GM21390 (cell line): ENCODE measurements at regions not wholly inside any gene's neighbourhood (a gene's known extent, or its start where the extent isn't known, plus 50 kb on each side); places are given as distances from the start of the nearest gene placed in this dataset.
"Not testable (repeated sequence)": the region's sequence is repeated elsewhere in the genome, so short reads cannot be mapped to it uniquely, and the experiment has no call there.

ENCODE experiments used
- ATAC-seq: cut with Tn5 transposase; IDR thresholded peaks from one replicate; pipeline ENCODE4 v1.9.1; 2021; ENCODE audit not compliant: unreplicated experiment

DNA sequence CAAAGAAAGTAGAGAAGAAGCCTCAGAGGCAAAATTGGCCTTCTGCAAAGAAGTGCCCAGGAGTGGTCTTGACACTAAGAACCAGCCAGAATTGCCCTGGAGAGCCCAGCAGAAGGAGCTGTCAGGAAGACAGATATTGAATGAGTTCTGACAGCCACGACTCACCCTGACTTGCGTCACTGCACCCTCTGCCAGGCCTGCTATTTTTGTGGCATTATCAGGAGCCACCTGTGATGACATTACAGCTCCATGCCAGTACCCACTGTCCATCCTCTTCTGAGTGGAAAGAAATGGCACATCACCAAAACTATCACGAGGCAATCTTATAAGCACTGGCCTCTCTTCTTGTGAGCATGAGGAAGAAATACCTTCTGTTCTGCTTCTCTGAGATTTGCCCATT lies 67.7 kb downstream of the SMIM20 start:
- no peak for ATAC-seq

DNA sequence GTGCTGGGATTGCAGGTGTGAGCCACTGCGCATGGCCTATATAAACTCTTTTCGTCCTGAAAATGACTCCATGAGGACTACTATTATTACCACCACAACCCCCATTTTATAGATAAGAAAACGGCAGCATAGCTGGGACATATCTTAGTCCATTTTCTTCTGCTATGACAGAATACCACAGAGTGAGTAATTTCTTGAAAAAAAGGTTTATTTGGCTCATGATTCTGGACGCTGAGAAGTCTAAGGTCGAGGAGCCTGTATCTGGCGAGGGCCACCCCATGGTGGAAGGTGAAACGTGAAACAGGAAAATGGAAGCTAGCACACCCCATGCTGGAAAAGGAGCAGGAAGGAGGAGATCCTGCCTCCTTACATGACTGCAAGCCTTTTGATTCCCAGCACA lies 68.9 kb downstream of the SMIM20 start:
- no peak for ATAC-seq

DNA sequence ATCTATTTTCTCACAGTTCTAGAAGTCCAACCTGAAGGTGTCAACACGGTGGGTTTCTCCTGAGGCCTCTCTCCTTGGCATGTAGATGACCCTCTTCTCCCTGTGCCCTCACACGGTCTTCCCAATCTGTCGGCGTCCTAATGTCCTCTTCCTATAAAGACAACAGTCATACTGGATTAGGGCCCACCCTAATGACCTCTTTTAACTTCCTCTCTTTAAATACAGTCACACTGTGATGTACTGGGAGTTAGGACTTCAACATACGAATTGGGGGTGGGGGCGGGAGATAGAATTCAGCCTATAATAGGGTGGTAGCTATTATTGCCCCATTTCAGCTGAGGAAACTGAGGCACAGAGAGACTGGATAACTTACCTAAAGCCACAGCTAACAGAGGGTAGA lies 70.2 kb downstream of the SMIM20 start:
- no peak for ATAC-seq

- no peak for ATAC-seq
Observed at GRCh38 chr4:25984796-25985195, 70.8 kb downstream of the SMIM20 start.

- ATAC-seq, result no peak
Observed at GRCh38 chr4:25986807-25987206, 72.8 kb downstream of the SMIM20 start.

GRCh38 chr4:25991340-25991739 lies 77.3 kb downstream of the SMIM20 start:
- ATAC-seq, result no peak

DNA sequence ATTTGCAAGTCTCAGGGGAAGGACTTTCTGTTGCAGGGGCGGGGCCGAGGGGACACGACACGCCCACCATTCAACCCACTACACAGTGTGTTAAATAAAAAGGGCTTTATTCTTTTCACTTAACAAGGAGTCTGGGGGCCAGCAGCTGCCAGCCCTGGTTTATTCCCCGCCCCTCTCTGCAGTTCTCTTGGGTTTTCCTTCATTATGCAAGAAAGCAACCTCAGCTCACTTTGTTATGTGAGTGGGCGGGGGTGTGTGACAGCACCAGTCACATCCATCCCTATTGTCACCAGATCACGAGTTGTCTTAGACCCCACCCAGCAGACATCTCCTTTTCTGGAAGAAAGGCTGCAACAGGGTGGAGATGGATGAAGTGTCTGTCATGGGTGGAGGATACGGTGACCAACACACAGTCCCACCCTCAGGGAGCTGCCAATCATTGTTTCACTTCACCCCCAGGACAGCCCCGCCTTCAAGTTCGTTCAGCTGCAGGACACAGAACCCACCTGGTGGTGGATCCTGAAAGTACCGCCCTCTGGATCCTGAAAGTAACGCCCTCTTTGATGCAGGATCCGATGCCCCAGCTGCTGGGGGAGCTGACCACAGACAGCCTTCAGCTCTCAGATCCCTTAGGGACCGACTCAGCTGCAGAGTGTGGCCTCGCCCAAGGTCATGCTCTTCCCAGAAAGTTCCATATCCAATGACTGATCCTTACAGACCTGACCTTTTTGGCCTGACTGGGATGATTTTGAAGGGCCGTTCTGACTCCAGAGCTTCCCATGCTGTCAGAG lies 79.6 kb downstream of the SMIM20 start:
- no peak for ATAC-seq

GRCh38 chr4:25994577-25994976 lies 80.6 kb downstream of the SMIM20 start:
- not testable (repeated sequence) for ATAC-seq

DNA sequence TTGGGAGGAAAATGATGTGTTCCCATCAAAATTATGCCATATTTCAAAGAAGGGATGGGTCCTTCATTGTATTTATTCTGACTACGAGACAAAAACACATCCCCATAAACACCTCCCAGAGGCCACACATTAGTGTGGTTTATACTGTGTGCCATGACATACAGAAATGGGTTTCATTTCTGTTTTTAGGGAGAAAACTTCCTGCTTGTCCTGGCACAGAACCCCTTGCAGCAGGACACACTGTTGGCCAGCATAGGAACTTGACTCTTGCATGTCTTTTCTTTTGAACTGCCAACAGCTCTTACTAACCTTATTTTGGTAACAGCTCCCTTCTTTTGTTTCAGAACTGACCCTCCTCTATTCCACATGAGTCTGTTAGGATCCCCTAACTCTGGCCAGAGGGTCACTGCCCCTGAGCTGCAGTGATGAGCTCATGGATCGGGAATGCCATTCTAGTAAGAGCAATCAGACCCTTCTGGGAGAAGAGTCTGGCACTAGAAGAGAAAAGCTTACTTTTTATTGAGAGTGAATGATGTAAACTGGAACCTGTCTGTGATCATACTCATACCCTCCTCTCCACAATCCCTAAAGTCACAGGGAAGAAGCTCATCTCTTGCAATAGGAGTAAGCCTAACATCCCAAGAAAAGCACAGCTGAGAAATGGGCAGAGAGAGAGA lies 86.4 kb downstream of the SMIM20 start:
- no peak for ATAC-seq

DNA sequence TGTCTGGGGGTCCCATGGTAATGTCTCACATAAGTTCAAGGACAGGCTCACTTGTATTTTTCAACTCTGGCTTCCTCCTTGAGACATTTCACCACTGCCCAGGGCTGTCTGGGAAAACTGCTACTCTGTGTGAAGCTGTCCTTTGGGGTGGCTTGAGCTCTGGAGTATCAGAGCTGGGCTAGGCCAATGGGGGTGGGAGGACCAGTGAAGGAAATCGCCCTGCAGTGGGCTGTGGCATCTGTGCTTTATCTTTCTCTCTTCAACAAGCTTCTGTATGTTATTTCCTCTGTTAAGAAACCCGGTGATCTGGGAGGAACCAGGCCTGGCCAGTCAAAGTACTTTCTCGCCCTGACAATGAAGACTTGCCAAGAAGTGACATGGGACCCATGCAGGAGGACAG lies 87.4 kb downstream of the SMIM20 start:
- ATAC-seq, result no peak

GRCh38 chr4:26001816-26002215 lies 87.8 kb downstream of the SMIM20 start:
- no peak for ATAC-seq

DNA sequence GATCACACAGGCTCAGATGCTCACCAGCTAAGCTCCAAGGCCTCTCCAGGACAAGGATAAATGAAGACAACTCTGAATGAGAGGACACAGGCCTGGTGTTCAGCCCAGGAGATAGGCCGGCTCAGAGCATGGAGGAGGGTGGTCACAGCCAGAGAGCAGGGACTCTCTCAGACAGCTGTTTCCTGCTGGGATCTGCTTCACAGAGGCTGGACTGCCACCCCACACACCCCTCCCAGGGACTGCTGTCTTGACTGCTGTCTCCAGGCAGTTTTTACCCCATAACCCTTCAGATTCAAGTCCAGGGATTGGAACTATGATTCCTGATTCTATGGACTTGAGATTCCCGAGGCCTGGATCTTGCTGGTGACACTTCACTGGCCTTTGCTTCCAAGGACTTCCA lies 89.0 kb downstream of the SMIM20 start:
- ATAC-seq, result no peak

- ATAC-seq, result no peak
Observed at GRCh38 chr4:26004290-26004689, 90.3 kb downstream of the SMIM20 start.

DNA sequence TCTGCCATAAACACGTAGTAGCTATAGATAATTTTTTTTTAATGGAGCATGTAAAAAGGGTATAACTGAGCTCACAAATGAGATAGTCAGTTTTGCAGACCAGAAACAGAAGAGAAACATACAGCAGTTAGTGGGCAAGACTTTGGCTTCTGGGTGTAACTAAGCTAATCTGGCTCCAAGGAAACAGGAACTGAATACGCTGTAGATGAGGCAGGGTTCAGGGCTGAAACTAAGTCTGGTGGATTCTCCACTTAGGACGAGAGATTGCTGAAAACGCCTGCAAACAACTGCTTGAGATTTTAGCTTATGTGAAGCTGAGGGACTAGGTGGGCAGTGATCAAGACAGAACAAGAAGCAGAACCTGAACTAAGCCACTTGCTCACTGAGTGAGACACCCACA lies 91.7 kb downstream of the SMIM20 start:
- no peak for ATAC-seq

GRCh38 chr4:26008737-26009136 lies 94.7 kb downstream of the SMIM20 start:
- ATAC-seq, result no peak

GRCh38 chr4:26009502-26009901 lies 95.5 kb downstream of the SMIM20 start:
- ATAC-seq, result no peak

DNA sequence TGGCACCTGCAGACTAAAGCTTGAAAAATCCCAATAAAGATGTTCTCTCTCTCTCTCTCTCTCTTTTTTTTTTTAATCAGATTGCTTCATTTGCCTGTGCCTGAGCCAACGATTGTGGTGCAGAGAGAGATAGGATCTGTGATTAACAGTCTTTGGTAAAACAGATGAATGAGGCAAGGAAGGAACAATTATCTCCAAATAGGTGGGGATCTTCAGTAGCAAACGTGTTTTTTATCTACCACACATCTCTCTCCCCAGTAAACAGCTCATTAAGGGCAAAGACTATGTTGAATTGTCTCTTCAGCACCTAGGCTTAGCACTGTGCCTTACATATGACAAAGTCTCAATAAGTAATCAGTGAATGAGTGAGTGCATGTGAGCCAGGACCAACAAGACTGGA lies 96.3 kb downstream of the SMIM20 start:
- ATAC-seq, result no peak

GRCh38 chr4:26013629-26014028 lies 99.6 kb downstream of the SMIM20 start:
- ATAC-seq, result no peak

GRCh38 chr4:26015133-26015651 lies 101.2 kb downstream of the SMIM20 start:
- no peak for ATAC-seq

DNA sequence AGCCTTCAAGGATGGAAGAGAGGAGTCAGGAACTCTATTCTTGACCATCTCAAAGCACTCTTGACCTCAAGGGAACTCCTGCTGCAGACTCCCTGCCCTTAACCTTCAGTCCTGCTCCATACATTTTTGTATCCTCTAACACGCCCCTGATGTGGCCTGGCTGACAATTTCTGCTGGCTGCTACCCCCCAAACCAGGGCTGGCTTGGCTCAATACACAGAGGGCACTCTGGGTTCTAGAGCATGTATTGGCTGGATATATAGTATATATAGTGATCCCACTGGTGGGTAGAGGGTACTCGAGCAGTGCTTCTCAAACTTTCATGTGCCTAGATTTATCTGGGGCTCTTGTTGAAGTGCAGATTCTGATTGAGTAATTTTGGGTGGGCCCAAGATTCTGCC lies 101.9 kb downstream of the SMIM20 start:
- no peak for ATAC-seq

GRCh38 chr4:26017531-26017930 lies 103.5 kb downstream of the SMIM20 start:
- ATAC-seq, result no peak

GRCh38 chr4:26017961-26018700 lies 104.1 kb downstream of the SMIM20 start:
- not testable (repeated sequence) for ATAC-seq
